ENCODE measurements at regions not wholly inside any gene's neighbourhood (a gene's known extent, or its start where the extent isn't known, plus 50 kb on each side); places are given as distances from the start of the nearest gene placed in this dataset.
"Not testable (repeated sequence)": the region's sequence is repeated elsewhere in the genome, so short reads cannot be mapped to it uniquely, and the experiment has no call there.

GRCh38 chr9:94387338-94388010, 59.0 kb upstream of the NUTM2F start:
- H3K27ac ChIP-seq; ATAC-seq; H3K36me3 ChIP-seq; intact Hi-C loops (cut with DNase I); H3K4me1 ChIP-seq; H3K27me3 ChIP-seq; H3K4me3 ChIP-seq; H3K9me3 ChIP-seq; DNase-seq: not testable (repeated sequence)

- DNase-seq; H3K36me3 ChIP-seq; H3K4me1 ChIP-seq; H3K27ac ChIP-seq; H3K27me3 ChIP-seq; ATAC-seq; H3K4me3 ChIP-seq; H3K9me3 ChIP-seq; intact Hi-C loops (cut with DNase I): not testable (repeated sequence)
These were observed 59.6 kb upstream of the NUTM2F start for GRCh38 chr9:94388011-94388406.

- intact Hi-C loops (cut with DNase I); H3K27ac ChIP-seq; ATAC-seq; H3K4me1 ChIP-seq; H3K27me3 ChIP-seq; H3K36me3 ChIP-seq; DNase-seq; H3K4me3 ChIP-seq; H3K9me3 ChIP-seq: not testable (repeated sequence)
These were observed 62.1 kb upstream of the NUTM2F start for GRCh38 chr9:94390425-94391098.

GRCh38 chr9:94392971-94393624, 64.7 kb upstream of the NUTM2F start:
- intact Hi-C loops (cut with DNase I); H3K9me3 ChIP-seq; H3K36me3 ChIP-seq: not testable (repeated sequence)

GRCh38 chr9:94397766-94398379, 69.4 kb upstream of the NUTM2F start:
- ATAC-seq: not testable (repeated sequence)

More at GRCh38 chr9:94392971-94393624, 64.7 kb upstream of the NUTM2F start:
- H3K27me3 ChIP-seq, H3K4me1 ChIP-seq, H3K27ac ChIP-seq, H3K4me3 ChIP-seq, DNase-seq, ATAC-seq: not testable (repeated sequence)

GRCh38 chr9:94400461-94400860, 72.0 kb upstream of the NUTM2F start:
- DNase-seq; H3K27me3 ChIP-seq; H3K4me3 ChIP-seq; intact Hi-C loops (cut with DNase I); H3K27ac ChIP-seq; H3K9me3 ChIP-seq; ATAC-seq; H3K4me1 ChIP-seq; H3K36me3 ChIP-seq: not testable (repeated sequence)

More at GRCh38 chr9:94397766-94398379, 69.4 kb upstream of the NUTM2F start:
- H3K4me3 ChIP-seq; H3K4me1 ChIP-seq; H3K27me3 ChIP-seq; H3K36me3 ChIP-seq; DNase-seq; H3K27ac ChIP-seq; intact Hi-C loops (cut with DNase I); H3K9me3 ChIP-seq: not testable (repeated sequence)

GRCh38 chr9:94402795-94403194, 74.4 kb upstream of the NUTM2F start:
- H3K27ac ChIP-seq; H3K4me1 ChIP-seq; H3K36me3 ChIP-seq; H3K27me3 ChIP-seq; H3K9me3 ChIP-seq; intact Hi-C loops (cut with DNase I); DNase-seq; H3K4me3 ChIP-seq; ATAC-seq: not testable (repeated sequence)

GRCh38 chr9:94403571-94403970, 75.1 kb upstream of the NUTM2F start:
- H3K27me3 ChIP-seq; H3K36me3 ChIP-seq; intact Hi-C loops (cut with DNase I); H3K4me1 ChIP-seq; H3K4me3 ChIP-seq; ATAC-seq; H3K27ac ChIP-seq; DNase-seq; H3K9me3 ChIP-seq: not testable (repeated sequence)

GRCh38 chr9:94413665-94414064, 85.2 kb upstream of the NUTM2F start:
- H3K27ac ChIP-seq; H3K4me3 ChIP-seq; DNase-seq; H3K36me3 ChIP-seq; ATAC-seq; H3K4me1 ChIP-seq; H3K27me3 ChIP-seq; H3K9me3 ChIP-seq; intact Hi-C loops (cut with DNase I): not testable (repeated sequence)

GRCh38 chr9:94415111-94415510, 86.7 kb upstream of the NUTM2F start:
- H3K27ac ChIP-seq; ATAC-seq; H3K4me1 ChIP-seq; H3K36me3 ChIP-seq; H3K4me3 ChIP-seq; intact Hi-C loops (cut with DNase I); H3K9me3 ChIP-seq; DNase-seq; H3K27me3 ChIP-seq: not testable (repeated sequence)

- H3K4me3 ChIP-seq; H3K36me3 ChIP-seq; H3K27ac ChIP-seq; intact Hi-C loops (cut with DNase I); H3K4me1 ChIP-seq; H3K27me3 ChIP-seq; H3K9me3 ChIP-seq: not testable (repeated sequence)
- ATAC-seq (peak; percentile 89), DNase-seq (peak in 2 of 4 donors; percentile 5 to 43)
These were observed 91.7 kb upstream of the NUTM2F start for GRCh38 chr9:94420098-94420497.

- ATAC-seq; H3K27me3 ChIP-seq; H3K4me1 ChIP-seq; DNase-seq; H3K4me3 ChIP-seq; H3K36me3 ChIP-seq; H3K9me3 ChIP-seq; intact Hi-C loops (cut with DNase I); H3K27ac ChIP-seq: not testable (repeated sequence)
These were observed 93.5 kb upstream of the NUTM2F start for GRCh38 chr9:94421951-94422350.

- H3K4me3 ChIP-seq; ATAC-seq; H3K27ac ChIP-seq; H3K9me3 ChIP-seq; DNase-seq; intact Hi-C loops (cut with DNase I); H3K4me1 ChIP-seq; H3K27me3 ChIP-seq; H3K36me3 ChIP-seq: not testable (repeated sequence)
These were observed 96.9 kb upstream of the NUTM2F start for GRCh38 chr9:94425312-94425711.
